ENCODE measurements at regions not wholly inside any gene's neighbourhood (a gene's known extent, or its start where the extent isn't known, plus 50 kb on each side); places are given as distances from the start of the nearest gene placed in this dataset.

- TF ChIP-seq CTCF (conservative IDR thresholded peaks at IDR 0.05; ENCODE audit: low read depth, low read length) (no peak), EZH2 (IDR thresholded peaks at IDR 0.05; ENCODE audit: borderline replicate concordance, low read depth, low read length, poor library complexity, severe bottlenecking) (no peak)
Measured at GRCh38 chr20:56945901-56946300, 316.8 kb downstream of the TFAP2C start.
